Adrenal gland (tissue), 9 donors: ENCODE measurements at regions not wholly inside any gene's neighbourhood (a gene's known extent, or its start where the extent isn't known, plus 50 kb on each side); places are given as distances from the start of the nearest gene placed in this dataset.

ENCODE experiments used
- DNase-seq, 7 donors: peaks; one replicate each; pipeline ENCODE4 v3.0.0-alpha.2; 2019 to 2020
- H3K27ac ChIP-seq, 5 donors: fragments of 200-600 bp; sonication (generic) in 4 of 5; 1 replicate in 3 of 5; 2 replicates in 2 of 5; pipeline versions ENCODE4 v1.5.1 to v1.8.0; 2016 to 2020; ENCODE audit warnings: mild to moderate bottlenecking in 1 of 5
- H3K27me3 ChIP-seq: fragments of 200-600 bp; 2 replicates; pipeline ENCODE4 v1.8.0; 2021
- H3K36me3 ChIP-seq, 2 donors: fragments of 200-600 bp; replicated peaks in 1 of 2; 1 replicate in 1 of 2; 2 replicates in 1 of 2; pipeline versions ENCODE4 v1.5.1 to v1.8.0; 2018 to 2022
- H3K4me1 ChIP-seq, 2 donors: fragments of 200-600 bp; replicated peaks in 1 of 2; 1 replicate in 1 of 2; 2 replicates in 1 of 2; pipeline versions ENCODE4 v1.5.1 to v1.8.0; 2018 to 2021
- H3K4me3 ChIP-seq, 4 donors: fragments of 200-600 bp; sonication (generic) in 3 of 4; one replicate each; pipeline ENCODE4 v1.5.1; 2016 to 2018
- H3K9me3 ChIP-seq, 3 donors: fragments of 200-600 bp; sonication (generic) in 1 of 3; replicated peaks in 1 of 3; 1 replicate in 2 of 3; 2 replicates in 1 of 3; pipeline versions ENCODE4 v1.5.1 to v1.8.0; 2016 to 2021
- CTCF ChIP-seq, 6 experiments: fragments of 450-650 bp in 4 of 6; fragments of 200-600 bp in 2 of 6; sonication (generic) in 1 of 6; IDR thresholded peaks; 1 replicate in 5 of 6; 2 replicates in 1 of 6; pipeline versions ENCODE4 v1.5.1 to v1.8.0; 2016 to 2021; ENCODE audit warnings: antibody characterized with exemption in 6 of 6, mild to moderate bottlenecking in 2 of 6, moderate library complexity in 1 of 6
- POLR2A ChIP-seq, 2 donors: fragments of 450-650 bp; IDR thresholded peaks; one replicate each; pipeline ENCODE4 v1.6.1; 2017; ENCODE audit warnings: antibody characterized with exemption in 2 of 2, mild to moderate bottlenecking in 2 of 2, moderate library complexity in 1 of 2
- WGBS, 4 donors: extraction: QIAGEN DNeasy Blood & Tissue Kit in 2 of 4; methylation state at CpG; one replicate each; pipeline versions ENCODE4 v1.1.5 to v1.1.7; 2013 to 2017; 5-methylcytosine and 5-hydroxymethylcytosine counted together
- intact Hi-C, 2 donors: fragments of 100-400 bp; cut with DNase I; formaldehyde crosslinking; loops; one replicate each; pipeline versions ENCODE4 v1.14.1 to v1.15.0; 2022 to 2023
- donor health status: healthy with polysubstance abuse.
- donor health status: Bipolar disorder and iron deficiency.
- donor health status: DM: yes; HTN: yes; CAD: no.
- donor health status: DM: no; HTN: no; CAD: no.
- donor health status: DM: no; HTN: no; CAD: no.

DNA sequence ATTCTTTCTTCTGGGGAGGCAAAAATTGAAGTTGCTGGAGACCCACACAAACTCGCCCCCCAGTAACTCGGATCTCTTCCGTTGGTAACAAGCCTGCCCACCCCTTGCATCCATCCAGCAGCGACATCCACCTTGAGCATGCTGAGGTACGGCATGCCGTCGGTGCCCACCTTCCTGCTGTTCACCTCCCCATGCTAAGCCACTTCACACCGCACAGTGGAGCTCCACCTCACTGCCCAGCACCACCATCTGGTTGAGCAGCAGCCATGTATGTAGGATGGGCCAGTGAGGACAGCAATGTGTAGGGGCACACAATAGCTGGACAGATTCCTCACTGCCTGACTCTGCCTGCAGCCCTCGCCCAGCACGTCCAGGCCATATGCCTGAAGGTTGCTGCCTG, 138.1 kb upstream of the ZNF92 start:
- Histone ChIP-seq H3K4me1 (peaks cover 0 to 5% of the 10 kb centered on the region in 2 donors), H3K9me3 (no peaks in the 10 kb centered on the region), H3K36me3 (no peaks in the 10 kb centered on the region), H3K27ac (no peak overlapping the region), H3K27me3 (no peaks in the 10 kb centered on the region), H3K4me3 (no peak overlapping the region)
- TF ChIP-seq CTCF (IDR thresholded peaks at IDR 0.05) (no peak), POLR2A (IDR thresholded peaks at IDR 0.05) (no peak)
- no peak for DNase-seq
- 79 to 87% (median 85%) methylated on average over 10 of the region's 10 CpGs for WGBS, 4 donors
- intact Hi-C loops = no loop called here

DNA sequence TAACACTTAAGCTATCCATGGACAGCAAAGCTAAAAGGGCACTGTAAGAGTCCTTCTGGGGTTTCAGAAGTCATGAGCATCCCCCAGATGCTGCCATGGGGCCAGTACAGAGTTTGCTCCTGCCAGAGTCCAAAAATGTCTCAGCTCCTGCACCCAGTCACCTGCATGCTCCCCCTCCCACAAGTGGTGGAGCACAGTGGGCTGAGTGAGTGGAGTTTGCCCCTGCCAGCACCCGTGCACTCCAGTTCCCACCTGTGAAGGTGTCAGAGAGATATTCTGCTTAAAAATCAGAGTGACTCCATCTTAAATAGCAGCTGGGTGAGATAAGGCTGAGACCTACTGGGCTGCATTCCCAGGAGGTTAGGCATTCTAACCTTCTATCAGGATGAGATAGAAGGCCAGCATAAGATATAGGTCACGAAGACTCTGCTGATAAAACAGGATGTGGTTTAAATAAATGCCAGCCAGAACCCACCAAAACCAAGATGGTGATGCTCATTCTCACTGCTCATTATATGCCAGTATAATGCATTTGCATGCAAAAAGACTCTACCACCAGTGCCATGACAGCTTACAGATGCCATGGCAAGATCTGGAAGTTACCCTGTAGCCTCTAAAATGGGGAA, 140.1 kb upstream of the ZNF92 start:
- TF ChIP-seq POLR2A (IDR thresholded peaks at IDR 0.05) (no peak), CTCF (IDR thresholded peaks at IDR 0.05) (no peak)
- intact Hi-C loops = no loop called here
- WGBS, 4 donors = 14 to 41% (median 18%) methylated on average over 1 to 2 of the region's 2 CpGs
- DNase-seq = no peak
- H3K4me3 ChIP-seq = no peak overlapping the region
- no peaks in the 10 kb centered on the region for H3K9me3 ChIP-seq
- no peaks in the 10 kb centered on the region for H3K4me1 ChIP-seq
- H3K36me3 ChIP-seq = no peaks in the 10 kb centered on the region
- no peaks in the 10 kb centered on the region for H3K27me3 ChIP-seq
- no peak overlapping the region for H3K27ac ChIP-seq

DNA sequence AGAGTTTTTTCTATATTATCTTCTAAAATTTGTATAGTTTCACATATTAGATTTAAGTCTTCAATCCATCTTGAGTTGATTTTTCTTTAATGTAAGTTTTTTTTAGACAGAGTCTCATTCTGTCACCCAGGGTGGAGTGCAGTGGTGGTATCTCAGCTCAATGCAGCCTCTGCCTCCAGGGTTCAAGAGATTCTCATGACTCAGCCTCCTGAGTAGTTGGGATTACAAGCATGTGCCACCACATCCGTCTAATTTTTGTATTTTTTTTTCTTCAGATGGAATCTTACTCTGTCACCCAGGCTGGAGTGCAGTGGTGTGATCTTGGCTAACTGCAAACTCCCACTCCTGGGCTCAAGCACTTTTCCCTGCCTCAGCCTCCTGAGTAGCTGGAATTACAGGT, 143.4 kb upstream of the ZNF92 start:
- 78 to 83% (median 81%) methylated on average over 1 of the region's 1 CpG for WGBS, 4 donors

GRCh38 chr7:65225422-65226006, 148.1 kb upstream of the ZNF92 start:
- no peak overlapping the region for H3K4me3 ChIP-seq
- no peak for TF ChIP-seq CTCF (IDR thresholded peaks at IDR 0.05)
- no peak for TF ChIP-seq POLR2A (IDR thresholded peaks at IDR 0.05)
- H3K9me3 ChIP-seq = no peaks in the 10 kb centered on the region
- 94 to 98% (median 94%) methylated on average over 6 of the region's 6 CpGs for WGBS, 4 donors
- no peak for DNase-seq
- H3K27ac ChIP-seq = no peak overlapping the region
- peaks cover 0 to 3% of the 10 kb centered on the region in 2 donors for H3K4me1 ChIP-seq
- H3K36me3 ChIP-seq = no peaks in the 10 kb centered on the region
- H3K27me3 ChIP-seq = no peaks in the 10 kb centered on the region
- intact Hi-C loops = no loop called here

More for the DNA sequence above, 143.4 kb upstream of the ZNF92 start:
- no peak for DNase-seq
- Histone ChIP-seq H3K27me3 (no peaks in the 10 kb centered on the region), H3K27ac (no peak overlapping the region), H3K4me3 (no peak overlapping the region), H3K9me3 (no peaks in the 10 kb centered on the region), H3K36me3 (no peaks in the 10 kb centered on the region), H3K4me1 (no peaks in the 10 kb centered on the region)
- no peak for TF ChIP-seq CTCF (IDR thresholded peaks at IDR 0.05)
- no peak for TF ChIP-seq POLR2A (IDR thresholded peaks at IDR 0.05)
- intact Hi-C loops = no loop called here
